ENCODE measurements at regions not wholly inside any gene's neighbourhood (a gene's known extent, or its start where the extent isn't known, plus 50 kb on each side); places are given as distances from the start of the nearest gene placed in this dataset.

GRCh38 chr11:90629229-90629806 is 406.5 kb upstream of the CHORDC1 start:
- TF ChIP-seq CTCF (IDR thresholded peaks at IDR 0.05) (no peak), POLR2A (IDR thresholded peaks at IDR 0.05) (no peak)
